ENCODE measurements at regions not wholly inside any gene's neighbourhood (a gene's known extent, or its start where the extent isn't known, plus 50 kb on each side); places are given as distances from the start of the nearest gene placed in this dataset.
A peak's percentile ranks its signal among the peaks of the same experiment; 100 is the strongest.

DNA sequence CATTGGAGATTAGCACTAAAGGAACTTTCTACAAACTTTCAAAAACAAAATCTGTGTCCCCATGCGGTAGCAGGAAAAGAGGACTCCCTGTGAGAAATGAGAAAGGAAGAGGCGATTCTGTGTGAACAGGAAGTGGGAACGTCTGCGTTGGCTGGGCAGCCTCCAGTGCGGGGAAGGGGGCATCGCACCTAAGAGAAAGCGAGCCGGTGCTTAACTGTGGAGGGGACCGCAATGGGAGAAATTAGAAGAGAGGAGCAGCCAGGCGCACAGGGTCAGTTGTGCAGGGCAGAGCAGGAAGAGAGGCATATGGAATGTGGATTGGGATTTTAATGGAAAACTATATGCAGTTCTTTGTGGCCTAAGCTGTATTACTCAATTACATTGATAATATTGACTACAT lies 77.4 kb upstream of the DOCK9 start:
- ATAC-seq (no peak), DNase-seq (no peak)
- Histone ChIP-seq H3K9me3 (ENCODE audit: control insufficient read depth, low read length) (no peaks in the 10 kb centered on the region), H3K4me3 (ENCODE audit: low read length) (no peak overlapping the region), H3K27ac (ENCODE audit: low read length) (peak overlapping the region; percentile 30), H3K4me1 (ENCODE audit: control insufficient read depth, insufficient read depth, low read length) (peaks cover 11% of the 10 kb centered on the region), H3K27me3 (ENCODE audit: control insufficient read depth, insufficient read depth) (no peaks in the 10 kb centered on the region)
- 52% methylated on average over 10 of the region's 10 CpGs for WGBS
- intact Hi-C loops (cut with DNase I) = no loop called here

DNA sequence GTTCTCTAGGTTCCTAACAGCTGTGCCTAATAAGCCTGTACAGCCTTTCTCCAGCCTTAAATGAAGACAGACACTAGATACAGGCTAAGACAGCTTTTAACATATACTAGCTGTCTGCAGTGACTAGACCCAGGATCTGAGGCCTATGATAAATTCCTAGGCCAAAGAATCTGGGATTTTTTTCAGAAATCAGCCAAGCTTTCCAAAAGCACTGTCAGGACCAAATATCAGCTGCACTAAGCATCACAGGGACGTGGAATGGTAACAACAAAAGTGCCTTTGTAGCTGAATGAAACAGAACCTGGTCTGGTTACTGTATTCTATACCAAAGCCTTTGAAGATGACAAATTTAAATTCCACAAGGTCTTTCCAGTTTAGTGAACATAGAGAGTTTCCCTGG lies 77.9 kb upstream of the DOCK9 start:
- no peak for DNase-seq
- peaks cover 11% of the 10 kb centered on the region for H3K4me1 ChIP-seq (ENCODE audit: control insufficient read depth, insufficient read depth, low read length)
- 81% methylated on average over 1 of the region's 1 CpG for WGBS
- H3K9me3 ChIP-seq (ENCODE audit: control insufficient read depth, low read length) = no peaks in the 10 kb centered on the region
- ATAC-seq = no peak
- no peak overlapping the region for H3K27ac ChIP-seq (ENCODE audit: low read length)
- no peaks in the 10 kb centered on the region for H3K27me3 ChIP-seq (ENCODE audit: control insufficient read depth, insufficient read depth)
- no peak overlapping the region for H3K4me3 ChIP-seq (ENCODE audit: low read length)
- intact Hi-C loops (cut with DNase I) = no loop called here

DNA sequence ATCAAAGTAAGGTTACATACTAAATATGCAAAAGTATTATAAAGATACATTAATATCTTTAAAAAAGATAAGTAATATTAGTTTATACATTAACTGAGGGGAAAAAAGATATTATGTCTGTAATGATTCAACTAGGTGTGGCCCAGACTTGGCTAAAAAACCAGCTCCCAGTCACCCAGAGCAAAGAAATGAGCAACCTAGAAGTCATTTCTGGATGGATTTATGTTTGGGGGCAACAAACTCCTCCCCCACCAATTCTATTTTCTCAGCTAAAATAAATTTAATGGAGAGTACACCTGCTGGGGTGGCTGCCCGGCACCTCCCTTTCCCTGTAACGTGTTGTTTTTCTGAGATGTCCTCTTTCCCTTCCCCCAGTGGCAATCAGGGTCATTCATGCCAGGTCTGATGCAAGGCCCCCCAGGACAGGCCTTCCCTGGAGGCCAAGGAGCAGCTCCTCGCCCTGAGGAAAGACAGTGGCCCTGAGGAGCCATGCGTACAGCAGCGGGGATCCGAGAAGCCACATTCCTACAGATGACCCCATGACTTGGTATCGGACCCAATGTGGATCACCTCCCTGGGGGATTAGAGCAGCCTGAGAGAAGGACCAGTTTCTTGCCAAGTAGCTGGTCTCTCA lies 78.6 kb upstream of the DOCK9 start:
- WGBS = 82% methylated on average over 7 of the region's 7 CpGs
- ATAC-seq (no peak), DNase-seq (no peak)
- Histone ChIP-seq H3K9me3 (ENCODE audit: control insufficient read depth, low read length) (no peaks in the 10 kb centered on the region), H3K27ac (ENCODE audit: low read length) (no peak overlapping the region), H3K4me1 (ENCODE audit: control insufficient read depth, insufficient read depth, low read length) (peaks cover 10% of the 10 kb centered on the region), H3K4me3 (ENCODE audit: low read length) (no peak overlapping the region), H3K27me3 (ENCODE audit: control insufficient read depth, insufficient read depth) (no peaks in the 10 kb centered on the region)
- intact Hi-C loops (cut with DNase I) = no loop called here

DNA sequence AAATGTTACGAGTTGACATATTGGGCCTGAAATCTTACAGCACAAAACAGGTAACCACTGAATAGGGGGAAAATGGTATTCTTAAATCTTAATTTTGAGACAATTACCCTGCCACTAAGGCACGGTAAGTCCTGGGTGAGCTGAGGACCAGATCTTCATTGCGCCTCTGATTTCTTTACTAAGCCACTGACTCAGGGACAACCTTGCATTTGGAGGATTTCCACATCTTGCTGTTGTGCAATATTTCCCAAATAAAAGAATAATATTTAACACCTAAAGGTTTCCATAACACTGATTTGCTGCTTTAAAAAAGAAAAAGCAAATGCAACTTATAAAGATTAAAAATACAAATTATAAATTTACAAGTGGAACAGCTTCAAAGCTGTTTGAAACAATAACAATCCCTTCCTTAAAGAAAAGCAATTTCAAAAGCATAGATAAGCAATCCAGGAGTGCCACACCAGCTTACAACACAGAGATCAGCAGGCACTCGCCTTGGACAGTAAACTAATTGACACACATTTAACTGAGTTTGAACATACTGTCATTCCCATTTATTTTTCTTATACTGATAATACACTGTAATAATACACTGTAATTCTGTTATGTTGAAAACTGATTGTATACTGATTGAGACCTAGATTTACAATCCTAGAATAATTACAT lies 79.6 kb upstream of the DOCK9 start:
- peak; percentile 27 to 37 for ATAC-seq
- no peaks in the 10 kb centered on the region for H3K9me3 ChIP-seq (ENCODE audit: control insufficient read depth, low read length)
- H3K27ac ChIP-seq (ENCODE audit: low read length) = no peak overlapping the region
- 78% methylated on average over 4 of the region's 4 CpGs for WGBS
- intact Hi-C loops (cut with DNase I) = no loop called here
- no peak for DNase-seq
- no peak overlapping the region for H3K4me3 ChIP-seq (ENCODE audit: low read length)
- H3K4me1 ChIP-seq (ENCODE audit: control insufficient read depth, insufficient read depth, low read length) = peaks cover 11% of the 10 kb centered on the region
- H3K27me3 ChIP-seq (ENCODE audit: control insufficient read depth, insufficient read depth) = no peaks in the 10 kb centered on the region

DNA sequence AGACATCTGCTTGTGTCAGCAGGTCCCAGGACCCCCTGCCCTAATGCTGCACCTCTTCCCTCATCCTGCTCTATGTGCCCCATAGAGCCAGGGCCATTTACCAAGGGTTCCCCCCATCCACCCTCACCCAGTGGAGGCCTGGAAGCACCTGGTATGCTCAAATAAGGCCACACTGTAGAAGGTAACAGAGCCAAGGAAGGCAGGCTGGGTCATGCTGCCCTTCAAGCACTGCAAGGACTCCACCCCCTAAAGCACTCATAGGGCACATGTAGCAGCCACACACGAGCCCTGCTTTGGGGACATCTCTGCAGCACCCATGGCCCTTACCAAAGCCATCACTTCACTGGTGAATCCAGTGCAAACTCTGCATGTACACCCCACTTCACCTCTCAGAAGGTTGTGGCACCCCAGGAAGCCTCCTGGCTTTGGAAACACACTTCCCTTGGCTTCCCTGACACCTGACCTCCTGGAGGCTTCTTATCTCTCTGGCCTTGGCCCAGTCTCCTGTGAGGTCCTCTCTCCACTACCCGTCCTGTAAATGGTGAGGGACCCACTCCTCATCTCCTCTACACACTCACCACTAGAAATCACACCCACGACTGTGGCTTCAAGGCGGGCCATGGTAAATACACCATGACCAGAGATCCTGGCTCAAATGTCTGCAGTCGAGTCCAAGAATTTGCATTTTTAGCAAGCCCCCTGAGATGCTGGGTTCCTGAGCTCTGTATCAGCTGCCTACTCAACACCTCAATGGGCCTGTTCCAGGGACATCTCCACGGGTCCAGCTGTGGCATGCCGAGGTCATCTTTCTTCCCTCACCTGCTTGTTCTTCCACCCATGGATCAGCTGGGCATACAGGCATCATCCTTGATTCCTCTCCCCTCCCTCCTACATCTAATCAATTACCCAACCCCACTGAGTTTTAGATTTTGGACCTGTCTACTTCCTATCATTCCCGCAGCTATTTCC lies 80.9 kb upstream of the DOCK9 start:
- Histone ChIP-seq H3K4me1 (ENCODE audit: control insufficient read depth, insufficient read depth, low read length) (peaks cover 17% of the 10 kb centered on the region), H3K27me3 (ENCODE audit: control insufficient read depth, insufficient read depth) (no peaks in the 10 kb centered on the region), H3K27ac (ENCODE audit: low read length) (no peak overlapping the region), H3K4me3 (ENCODE audit: low read length) (no peak overlapping the region), H3K9me3 (ENCODE audit: control insufficient read depth, low read length) (no peaks in the 10 kb centered on the region)
- peak in 1 of 2 donors; percentile 36 for ATAC-seq
- intact Hi-C loops (cut with DNase I) = no loop called here
- 84% methylated on average over 8 of the region's 8 CpGs for WGBS
- no peak for DNase-seq

DNA sequence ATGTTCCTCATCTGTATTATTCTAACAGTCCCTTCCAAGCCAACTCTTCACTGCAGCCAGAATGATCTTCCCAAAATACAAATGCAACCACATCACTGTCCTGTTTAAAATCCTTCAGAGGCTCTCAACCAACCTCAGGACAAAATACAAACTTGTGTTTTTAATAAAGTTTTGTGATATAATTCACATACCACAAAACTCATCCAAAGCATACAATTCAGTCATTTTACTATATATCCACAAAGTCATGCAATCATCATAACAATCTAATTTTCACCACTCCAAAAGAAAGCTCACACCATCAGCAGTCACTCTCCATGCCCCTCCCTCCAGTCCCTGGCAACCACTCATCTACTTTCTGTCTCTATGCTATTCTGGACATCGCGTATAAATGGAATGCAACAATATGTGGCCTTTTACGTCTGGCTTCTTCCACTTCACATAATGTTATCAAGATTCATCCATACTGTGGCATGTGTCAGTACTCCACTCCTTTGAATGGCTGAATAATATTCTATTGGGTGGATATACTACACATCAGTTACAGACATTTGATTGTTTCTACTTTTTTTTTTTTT lies 81.7 kb upstream of the DOCK9 start:
- Histone ChIP-seq H3K27me3 (ENCODE audit: control insufficient read depth, insufficient read depth) (no peaks in the 10 kb centered on the region), H3K9me3 (ENCODE audit: control insufficient read depth, low read length) (no peaks in the 10 kb centered on the region), H3K4me3 (ENCODE audit: low read length) (no peak overlapping the region), H3K27ac (ENCODE audit: low read length) (no peak overlapping the region), H3K4me1 (ENCODE audit: control insufficient read depth, insufficient read depth, low read length) (peaks cover 17% of the 10 kb centered on the region)
- no peak for ATAC-seq
- intact Hi-C loops (cut with DNase I) = no loop called here
- DNase-seq = no peak
- WGBS = 66% methylated on average over 3 of the region's 3 CpGs

DNA sequence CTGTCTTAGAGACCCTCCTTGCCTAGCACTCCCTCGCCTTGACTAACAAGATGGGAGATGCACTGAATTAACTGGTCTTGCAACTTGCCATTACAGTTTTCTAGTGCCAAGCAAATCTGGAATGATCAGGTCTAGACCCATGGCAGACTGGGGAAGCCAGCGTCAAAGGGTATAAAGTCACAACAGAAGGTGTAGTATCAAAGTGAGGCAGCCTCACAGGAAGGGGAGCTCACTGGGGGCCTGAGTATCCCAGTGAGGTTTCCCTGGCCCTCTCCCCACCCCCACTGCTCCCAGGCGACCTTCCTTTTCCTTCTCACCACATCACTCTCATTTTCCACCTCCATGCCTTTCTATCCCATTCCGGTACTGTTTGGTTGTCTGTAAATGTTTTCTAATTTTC lies 83.5 kb upstream of the DOCK9 start:
- DNase-seq = no peak
- no peak overlapping the region for H3K27ac ChIP-seq (ENCODE audit: low read length)
- 77% methylated on average over 4 of the region's 4 CpGs for WGBS
- no peaks in the 10 kb centered on the region for H3K27me3 ChIP-seq (ENCODE audit: control insufficient read depth, insufficient read depth)
- no peaks in the 10 kb centered on the region for H3K9me3 ChIP-seq (ENCODE audit: control insufficient read depth, low read length)
- H3K4me1 ChIP-seq (ENCODE audit: control insufficient read depth, insufficient read depth, low read length) = peaks cover 19% of the 10 kb centered on the region
- intact Hi-C loops (cut with DNase I) = no loop called here
- H3K4me3 ChIP-seq (ENCODE audit: low read length) = no peak overlapping the region
- ATAC-seq = no peak

DNA sequence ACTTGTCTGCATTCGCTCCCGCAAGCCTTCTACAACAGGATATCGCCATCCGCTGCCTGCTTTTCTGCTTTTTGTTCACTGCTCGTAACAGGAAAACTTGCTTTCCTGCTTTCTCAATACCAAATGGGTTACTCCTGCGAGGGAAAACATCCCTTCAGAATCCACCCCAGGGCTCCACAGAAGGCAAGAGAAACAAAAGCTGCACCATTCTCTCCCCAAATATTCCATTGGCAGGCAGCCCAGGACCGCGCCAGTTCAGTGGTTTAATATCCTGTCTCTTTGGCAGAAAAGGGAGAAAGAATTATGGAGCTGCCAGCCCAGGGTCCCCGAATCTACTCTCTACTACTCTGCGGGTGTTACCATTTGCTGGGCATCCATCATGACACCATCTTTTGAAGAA lies 84.7 kb upstream of the DOCK9 start:
- ATAC-seq (peak; percentile 57 to 86), DNase-seq (peak; percentile 66 to 82 (median 82))
- Histone ChIP-seq H3K27me3 (ENCODE audit: control insufficient read depth, insufficient read depth) (no peaks in the 10 kb centered on the region), H3K4me3 (ENCODE audit: low read length) (no peak overlapping the region), H3K4me1 (ENCODE audit: control insufficient read depth, insufficient read depth, low read length) (peaks cover 20% of the 10 kb centered on the region), H3K27ac (ENCODE audit: low read length) (peak overlapping the region; percentile 56), H3K9me3 (ENCODE audit: control insufficient read depth, low read length) (no peaks in the 10 kb centered on the region)
- WGBS = 40% methylated on average over 10 of the region's 10 CpGs
- intact Hi-C loops (cut with DNase I) = no loop called here

DNA sequence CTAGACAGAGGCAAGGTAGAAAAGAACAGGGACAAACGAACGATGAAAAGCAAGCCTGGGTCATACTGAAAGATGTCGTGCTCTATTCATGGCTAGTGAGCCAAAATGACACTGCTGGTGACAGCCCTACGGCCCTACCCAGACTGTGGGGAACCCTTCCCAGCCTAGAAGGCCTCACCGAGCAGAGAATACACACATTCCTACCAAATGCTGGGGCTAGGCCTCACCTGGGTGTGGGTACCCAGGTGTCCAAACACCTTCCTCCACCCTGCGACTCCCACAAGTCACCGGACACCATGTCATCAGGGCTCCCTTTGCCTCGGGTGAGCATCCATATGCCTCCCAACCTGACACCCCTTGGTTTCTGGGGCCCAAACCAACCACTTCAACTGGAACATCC lies 85.3 kb upstream of the DOCK9 start:
- WGBS = 87% methylated on average over 8 of the region's 8 CpGs
- DNase-seq (no peak), ATAC-seq (peak in 1 of 2 donors; percentile 10)
- H3K4me1 ChIP-seq (ENCODE audit: control insufficient read depth, insufficient read depth, low read length) = peaks cover 20% of the 10 kb centered on the region
- H3K4me3 ChIP-seq (ENCODE audit: low read length) = no peak overlapping the region
- no peaks in the 10 kb centered on the region for H3K27me3 ChIP-seq (ENCODE audit: control insufficient read depth, insufficient read depth)
- H3K9me3 ChIP-seq (ENCODE audit: control insufficient read depth, low read length) = no peaks in the 10 kb centered on the region
- intact Hi-C loops (cut with DNase I) = no loop called here
- peak overlapping the region; percentile 53 for H3K27ac ChIP-seq (ENCODE audit: low read length)

DNA sequence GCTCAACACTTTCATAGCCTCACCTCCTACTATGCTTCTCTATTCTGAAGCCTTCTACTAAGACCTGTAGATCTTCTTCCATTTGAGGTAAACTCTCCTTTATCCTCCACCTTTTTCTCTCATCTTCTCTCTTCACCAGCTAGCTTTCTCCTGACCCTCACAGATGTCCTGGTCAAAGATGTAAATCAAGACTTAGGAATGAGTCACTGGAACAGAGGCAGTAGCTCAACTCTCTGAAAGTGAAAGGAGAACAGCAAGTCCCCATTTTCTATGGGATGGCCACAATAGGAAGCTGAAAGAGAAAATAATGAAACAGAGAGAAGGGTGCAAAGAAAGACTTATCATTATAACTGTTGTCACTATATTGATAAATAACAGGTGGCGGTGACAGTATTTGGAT lies 86.1 kb upstream of the DOCK9 start:
- no peak overlapping the region for H3K27ac ChIP-seq (ENCODE audit: low read length)
- H3K4me1 ChIP-seq (ENCODE audit: control insufficient read depth, insufficient read depth, low read length) = peaks cover 18% of the 10 kb centered on the region
- H3K27me3 ChIP-seq (ENCODE audit: control insufficient read depth, insufficient read depth) = no peaks in the 10 kb centered on the region
- no peak overlapping the region for H3K4me3 ChIP-seq (ENCODE audit: low read length)
- no peak for ATAC-seq
- intact Hi-C loops (cut with DNase I) = no loop called here
- DNase-seq = no peak
- WGBS = 100% methylated on average over 1 of the region's 1 CpG
- H3K9me3 ChIP-seq (ENCODE audit: control insufficient read depth, low read length) = no peaks in the 10 kb centered on the region

Measured in right cardiac atrium (tissue), 5 donors.